LNCaP clone FGC (cell line): ENCODE measurements at regions not wholly inside any gene's neighbourhood (a gene's known extent, or its start where the extent isn't known, plus 50 kb on each side); places are given as distances from the start of the nearest gene placed in this dataset.

ENCODE experiments used
- DNase-seq: peaks from one replicate; pipeline ENCODE4 v3.0.0-alpha.2; 2011; ENCODE audit warnings: low read depth
- H3K4me3 ChIP-seq: 2 replicates; pipeline ENCODE4 v1.5.1; 2011; ENCODE audit warnings: mild to moderate bottlenecking, low read depth, low read length, control low read depth
- CTCF ChIP-seq: IDR thresholded peaks from 2 replicates; pipeline ENCODE4 v1.5.1; 2012; ENCODE audit warnings: mild to moderate bottlenecking; ENCODE audit not compliant: control insufficient read depth, insufficient read depth; ENCODE audit errors: extremely low read depth

GRCh38 chr20:24149881-24150307, 161.3 kb upstream of the GGTLC1 start:
- H3K4me3 ChIP-seq, result no peak overlapping the region
- peak; percentile 71 for TF ChIP-seq CTCF
- no peak for DNase-seq

- H3K4me3 ChIP-seq, result no peak overlapping the region
- DNase-seq, result no peak
- TF ChIP-seq CTCF, result no peak
These were observed 160.6 kb upstream of the GGTLC1 start for GRCh38 chr20:24149175-24149574.

GRCh38 chr20:24148372-24148771, 159.8 kb upstream of the GGTLC1 start:
- H3K4me3 ChIP-seq, result no peak overlapping the region
- no peak for DNase-seq
- TF ChIP-seq CTCF, result no peak

GRCh38 chr20:24147961-24148360, 159.4 kb upstream of the GGTLC1 start:
- no peak for DNase-seq
- TF ChIP-seq CTCF, result no peak
- no peak overlapping the region for H3K4me3 ChIP-seq

GRCh38 chr20:24147479-24147878, 158.9 kb upstream of the GGTLC1 start:
- TF ChIP-seq CTCF, result no peak
- DNase-seq, result no peak
- H3K4me3 ChIP-seq, result no peak overlapping the region

- H3K4me3 ChIP-seq, result no peak overlapping the region
- no peak for DNase-seq
- no peak for TF ChIP-seq CTCF
These were observed 157.7 kb upstream of the GGTLC1 start for GRCh38 chr20:24146231-24146634.

- no peak for DNase-seq
These were observed 155.8 kb upstream of the GGTLC1 start for GRCh38 chr20:24144371-24144770.

More at GRCh38 chr20:24144371-24144770, 155.8 kb upstream of the GGTLC1 start:
- H3K4me3 ChIP-seq, result no peak overlapping the region
- no peak for TF ChIP-seq CTCF
